ENCODE measurements at regions not wholly inside any gene's neighbourhood (a gene's known extent, or its start where the extent isn't known, plus 50 kb on each side); places are given as distances from the start of the nearest gene placed in this dataset.

GRCh38 chr2:3007135-3007534, 370.5 kb downstream of the EIPR1 start:
- no peak overlapping the region for H3K4me3 ChIP-seq (ENCODE audit: low read depth in 1 of 3, low read length in 3 of 3)
- 74% methylated on average over 6 of the region's 6 CpGs for WGBS
- no peak overlapping the region for H3K9ac ChIP-seq (ENCODE audit: low read depth in 1 of 2, low read length in 2 of 2)
- DNase-seq (ENCODE audit: low spot score), result no peak
- H3K36me3 ChIP-seq (ENCODE audit: control insufficient read depth in 4 of 4, insufficient read depth in 3 of 4, low read depth in 1 of 4, low read length in 3 of 4), result no peaks in the 10 kb centered on the region
- TF ChIP-seq SP1 (IDR thresholded peaks at IDR 0.05), result no peak
- no peak for TF ChIP-seq GABPA (IDR thresholded peaks at IDR 0.05 in 1 of 2, conservative IDR thresholded peaks at IDR 0.05 in 1 of 2)
- no peak for TF ChIP-seq RXRA (IDR thresholded peaks at IDR 0.05)
- TF ChIP-seq YY1 (IDR thresholded peaks at IDR 0.05), result no peak
- TF ChIP-seq HNF4G (IDR thresholded peaks at IDR 0.05), result no peak
- TF ChIP-seq RAD21 (IDR thresholded peaks at IDR 0.05), result no peak
- TF ChIP-seq NR2F2 (IDR thresholded peaks at IDR 0.05), result no peak
- no peak for TF ChIP-seq FOXA1 (IDR thresholded peaks at IDR 0.05)
- TF ChIP-seq ATF3 (IDR thresholded peaks at IDR 0.05), result no peak
- TF ChIP-seq EGR1 (IDR thresholded peaks at IDR 0.05; ENCODE audit: low read depth in 2 of 2), result no peak
- no peak for TF ChIP-seq FOXA2 (IDR thresholded peaks at IDR 0.05)
- no peak for TF ChIP-seq JUND (IDR thresholded peaks at IDR 0.05)
- no peak for TF ChIP-seq MAX (IDR thresholded peaks at IDR 0.05)
- H3K9me3 ChIP-seq (ENCODE audit: control insufficient read depth in 4 of 4, low read length in 3 of 4), result peaks cover 0 to under 1% (median 0%) of the 10 kb centered on the region in 4 donors
- H3K27ac ChIP-seq (ENCODE audit: low read depth in 1 of 2, low read length in 2 of 2), result no peak overlapping the region
- H3K27me3 ChIP-seq (ENCODE audit: control insufficient read depth in 4 of 4, insufficient read depth in 4 of 4, low read length in 3 of 4), result peaks cover 0 to 11% (median 4%) of the 10 kb centered on the region in 4 donors
- no peaks in the 10 kb centered on the region for H3K4me1 ChIP-seq (ENCODE audit: control insufficient read depth in 4 of 4, insufficient read depth in 4 of 4, low read length in 3 of 4)

GRCh38 chr2:3005859-3006501, 371.6 kb downstream of the EIPR1 start:
- Histone ChIP-seq H3K9ac (ENCODE audit: low read depth in 1 of 2, low read length in 2 of 2) (no peak overlapping the region), H3K36me3 (ENCODE audit: control insufficient read depth in 4 of 4, insufficient read depth in 3 of 4, low read depth in 1 of 4, low read length in 3 of 4) (no peaks in the 10 kb centered on the region), H3K4me3 (ENCODE audit: low read depth in 1 of 3, low read length in 3 of 3) (no peak overlapping the region), H3K9me3 (ENCODE audit: control insufficient read depth in 4 of 4, low read length in 3 of 4) (no peaks in the 10 kb centered on the region), H3K27me3 (ENCODE audit: control insufficient read depth in 4 of 4, insufficient read depth in 4 of 4, low read length in 3 of 4) (peaks cover 0 to 16% (median 4%) of the 10 kb centered on the region in 4 donors), H3K27ac (ENCODE audit: low read depth in 1 of 2, low read length in 2 of 2) (no peak overlapping the region), H3K4me1 (ENCODE audit: control insufficient read depth in 4 of 4, insufficient read depth in 4 of 4, low read length in 3 of 4) (no peaks in the 10 kb centered on the region)
- 83% methylated on average over 12 of the region's 12 CpGs for WGBS
- DNase-seq (ENCODE audit: low spot score), result no peak
- TF ChIP-seq EGR1 (IDR thresholded peaks at IDR 0.05; ENCODE audit: low read depth in 2 of 2) (no peak), SP1 (IDR thresholded peaks at IDR 0.05) (no peak), FOXA2 (IDR thresholded peaks at IDR 0.05) (no peak), FOXA1 (IDR thresholded peaks at IDR 0.05) (no peak), ATF3 (IDR thresholded peaks at IDR 0.05) (no peak), ZBTB33 (IDR thresholded peaks at IDR 0.05) (no peak), HNF4A (conservative IDR thresholded peaks at IDR 0.05) (no peak), YY1 (IDR thresholded peaks at IDR 0.05) (no peak), CTCF (IDR thresholded peaks at IDR 0.05; ENCODE audit: low read depth, low read length, missing input control) (no peak), NR2F2 (IDR thresholded peaks at IDR 0.05) (no peak), JUND (IDR thresholded peaks at IDR 0.05) (no peak), MAX (IDR thresholded peaks at IDR 0.05) (no peak), REST (IDR thresholded peaks at IDR 0.05) (no peak), GABPA (IDR thresholded peaks at IDR 0.05 in 1 of 2, conservative IDR thresholded peaks at IDR 0.05 in 1 of 2) (no peak), RAD21 (IDR thresholded peaks at IDR 0.05) (no peak), HNF4G (IDR thresholded peaks at IDR 0.05) (no peak)

All from liver (tissue), 8 donors.